Kidney (tissue), 13 donors: ENCODE measurements at regions not wholly inside any gene's neighbourhood (a gene's known extent, or its start where the extent isn't known, plus 50 kb on each side); places are given as distances from the start of the nearest gene placed in this dataset.
A peak's percentile ranks its signal among the peaks of the same experiment; 100 is the strongest.

Experiments
- DNase-seq, 5 donors: peaks; one replicate each; pipeline ENCODE4 v3.0.0-alpha.2; 2013 to 2020
- FAIRE-seq: peaks from 2 replicates; lab custom pipeline; 2012; peaks lifted over from hg19 to GRCh38; lab: Jason Lieb, UNC
- H3K27ac ChIP-seq, 2 donors: one replicate each; pipeline ENCODE4 v1.7.0; 2013; ENCODE audit warnings: low read depth in 2 of 2, low read length in 2 of 2, inconsistent platforms in 1 of 2
- H3K27me3 ChIP-seq: one replicate; pipeline ENCODE4 v1.7.1; 2013; ENCODE audit warnings: low read length, inconsistent platforms; ENCODE audit not compliant: control insufficient read depth, insufficient read depth
- H3K36me3 ChIP-seq, 3 donors: one replicate each; pipeline versions ENCODE4 v1.7.0 to v1.7.1; 2013; ENCODE audit warnings: low read length in 3 of 3, control low read depth in 1 of 3, inconsistent platforms in 1 of 3; ENCODE audit not compliant: insufficient read depth in 3 of 3, control insufficient read depth in 2 of 3
- H3K4me1 ChIP-seq, 3 donors: one replicate each; pipeline versions ENCODE4 v1.7.0 to v1.7.1; 2013; ENCODE audit warnings: low read length in 3 of 3, inconsistent platforms in 1 of 3, low read depth in 1 of 3; ENCODE audit not compliant: control insufficient read depth in 2 of 3, insufficient read depth in 2 of 3
- H3K4me3 ChIP-seq, 3 donors: one replicate each; pipeline versions ENCODE4 v1.7.0 to v1.8.1; 2013; ENCODE audit warnings: low read length in 3 of 3, control low read depth in 1 of 3, inconsistent platforms in 1 of 3
- H3K9ac ChIP-seq, 3 donors: one replicate each; pipeline versions ENCODE4 v1.7.0 to v1.7.1; 2013; ENCODE audit warnings: low read length in 3 of 3, control low read depth in 1 of 3, inconsistent platforms in 1 of 3
- H3K9me3 ChIP-seq, 3 donors: one replicate each; pipeline versions ENCODE4 v1.7.0 to v1.7.1; 2013; ENCODE audit warnings: low read length in 3 of 3, control low read depth in 1 of 3, inconsistent platforms in 1 of 3; ENCODE audit not compliant: control insufficient read depth in 2 of 3, insufficient read depth in 1 of 3
- intact Hi-C: fragments of 100-400 bp; cut with DNase I; formaldehyde crosslinking; loops from one replicate; pipeline ENCODE4 v1.11.1; 2022
- TF ChIP-seq, protein P1 (sequence below): IDR thresholded peaks from 3 replicates; pipeline ENCODE4 v1.5.1; 2012; ENCODE audit warnings: mild to moderate bottlenecking, moderate library complexity, borderline replicate concordance; ENCODE audit not compliant: insufficient read depth; ENCODE audit errors: extremely low read depth
- donor health status: control.
- donor health status: control.
- donor health status: control.
- donor health status: control.
- donor health status: control.
- donor health status: DM: yes; HTN: yes; CAD: no.
- donor health status: Normal renal cell carcinoma (clear cell type).

DNA sequence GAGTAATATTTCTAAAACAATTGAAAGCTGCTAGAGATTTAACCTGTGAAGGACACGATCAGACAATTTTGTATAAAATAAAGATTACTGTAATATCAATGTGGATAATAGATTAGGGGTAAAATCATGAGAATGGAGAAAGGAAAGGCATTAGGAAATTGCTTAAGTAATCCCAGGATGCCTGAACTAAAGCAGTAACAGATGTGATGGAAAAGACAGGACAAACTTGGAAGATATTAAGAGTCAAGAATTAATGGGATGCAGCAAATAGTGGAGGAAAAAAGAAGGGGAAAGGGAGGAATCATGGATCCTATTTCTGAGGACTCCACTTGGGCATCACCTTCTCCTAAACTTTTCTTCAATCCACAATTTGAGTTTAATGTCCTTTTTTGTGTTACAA is 437.1 kb upstream of the PMFBP1 start:
- FAIRE-seq (no peak), DNase-seq (no peak)
- Histone ChIP-seq H3K9me3 (no peaks in the 10 kb centered on the region), H3K4me1 (no peaks in the 10 kb centered on the region), H3K27ac (no peak overlapping the region), H3K4me3 (no peak overlapping the region), H3K9ac (no peak overlapping the region), H3K36me3 (no peaks in the 10 kb centered on the region), H3K27me3 (no peaks in the 10 kb centered on the region)
- TF ChIP-seq, protein P1, sequence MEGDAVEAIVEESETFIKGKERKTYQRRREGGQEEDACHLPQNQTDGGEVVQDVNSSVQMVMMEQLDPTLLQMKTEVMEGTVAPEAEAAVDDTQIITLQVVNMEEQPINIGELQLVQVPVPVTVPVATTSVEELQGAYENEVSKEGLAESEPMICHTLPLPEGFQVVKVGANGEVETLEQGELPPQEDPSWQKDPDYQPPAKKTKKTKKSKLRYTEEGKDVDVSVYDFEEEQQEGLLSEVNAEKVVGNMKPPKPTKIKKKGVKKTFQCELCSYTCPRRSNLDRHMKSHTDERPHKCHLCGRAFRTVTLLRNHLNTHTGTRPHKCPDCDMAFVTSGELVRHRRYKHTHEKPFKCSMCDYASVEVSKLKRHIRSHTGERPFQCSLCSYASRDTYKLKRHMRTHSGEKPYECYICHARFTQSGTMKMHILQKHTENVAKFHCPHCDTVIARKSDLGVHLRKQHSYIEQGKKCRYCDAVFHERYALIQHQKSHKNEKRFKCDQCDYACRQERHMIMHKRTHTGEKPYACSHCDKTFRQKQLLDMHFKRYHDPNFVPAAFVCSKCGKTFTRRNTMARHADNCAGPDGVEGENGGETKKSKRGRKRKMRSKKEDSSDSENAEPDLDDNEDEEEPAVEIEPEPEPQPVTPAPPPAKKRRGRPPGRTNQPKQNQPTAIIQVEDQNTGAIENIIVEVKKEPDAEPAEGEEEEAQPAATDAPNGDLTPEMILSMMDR: no peak
- intact Hi-C loops: no loop called here

DNA sequence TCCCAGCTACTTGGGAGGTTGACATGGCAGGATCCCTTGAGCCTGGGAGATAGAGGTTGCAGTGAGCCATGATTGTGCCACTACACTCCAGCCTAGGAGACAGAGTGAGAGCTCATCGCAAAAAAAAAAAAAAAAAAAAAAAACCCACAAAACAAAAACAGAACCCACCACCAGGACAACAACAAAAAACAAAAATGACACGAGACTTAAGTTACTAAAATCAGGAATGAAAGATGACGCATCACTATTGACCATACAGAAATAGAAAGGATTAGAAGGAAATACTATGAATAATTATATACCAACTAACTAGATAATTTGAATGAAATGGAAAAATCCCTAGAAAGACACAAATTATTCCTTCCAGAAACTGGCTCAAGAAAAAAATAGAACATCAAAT is 432.4 kb upstream of the PMFBP1 start:
- Histone ChIP-seq H3K4me1 (no peaks in the 10 kb centered on the region), H3K9me3 (no peaks in the 10 kb centered on the region), H3K4me3 (no peak overlapping the region), H3K27ac (no peak overlapping the region), H3K36me3 (no peaks in the 10 kb centered on the region), H3K9ac (no peak overlapping the region), H3K27me3 (no peaks in the 10 kb centered on the region)
- TF ChIP-seq, protein P1: no peak
- FAIRE-seq (peak; percentile 17), DNase-seq (no peak)
- intact Hi-C loops: no loop called here

DNA sequence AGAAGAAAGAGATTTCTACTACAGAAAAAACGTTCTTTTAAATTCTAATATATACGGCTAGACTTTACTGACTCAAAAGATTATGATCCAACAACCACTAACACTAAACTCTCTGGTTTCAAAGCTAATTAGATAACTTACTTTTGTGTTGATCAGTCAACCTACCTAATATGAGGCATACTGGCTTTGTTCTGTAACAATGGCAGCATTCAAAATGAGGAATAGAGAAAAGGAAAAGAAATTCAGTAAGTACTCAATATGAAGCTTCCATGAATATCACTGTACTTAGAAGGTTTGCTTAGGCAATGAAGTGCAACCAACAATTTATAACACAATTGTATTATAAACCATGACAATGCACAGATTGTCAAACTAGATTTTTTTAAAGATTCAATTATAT is 430.5 kb upstream of the PMFBP1 start:
- H3K27ac ChIP-seq: no peak overlapping the region
- H3K36me3 ChIP-seq: no peaks in the 10 kb centered on the region
- H3K27me3 ChIP-seq: no peaks in the 10 kb centered on the region
- FAIRE-seq (no peak), DNase-seq (no peak)
- TF ChIP-seq, protein P1: no peak
- H3K9ac ChIP-seq: no peak overlapping the region
- H3K4me1 ChIP-seq: no peaks in the 10 kb centered on the region
- intact Hi-C loops: no loop called here
- no peaks in the 10 kb centered on the region for H3K9me3 ChIP-seq
- H3K4me3 ChIP-seq: no peak overlapping the region

DNA sequence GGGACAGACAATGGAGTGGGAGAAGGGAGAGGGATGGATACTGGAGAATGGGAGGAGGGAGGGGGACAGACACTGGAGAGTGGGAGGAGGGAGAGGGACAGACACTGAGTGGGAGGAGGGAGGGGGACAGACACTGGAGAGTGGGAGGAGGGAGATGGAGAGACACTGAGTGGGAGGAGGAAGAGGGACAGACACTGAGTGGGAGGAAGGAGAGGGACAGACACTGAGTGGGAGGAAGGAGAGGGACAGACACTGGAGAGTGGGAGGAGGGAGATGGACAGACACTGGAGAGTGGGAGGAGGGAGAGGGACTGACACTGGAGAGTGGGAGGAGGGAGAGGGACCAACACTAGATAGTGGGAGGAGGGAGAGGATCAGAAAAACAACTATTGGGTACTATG is 426.7 kb upstream of the PMFBP1 start:
- Histone ChIP-seq H3K9me3 (no peaks in the 10 kb centered on the region), H3K27me3 (no peaks in the 10 kb centered on the region), H3K4me1 (no peaks in the 10 kb centered on the region), H3K9ac (no peak overlapping the region), H3K36me3 (no peaks in the 10 kb centered on the region), H3K4me3 (no peak overlapping the region), H3K27ac (no peak overlapping the region)
- TF ChIP-seq, protein P1: no peak
- intact Hi-C loops: no loop called here
- no peak for DNase-seq
- no peak for FAIRE-seq
